DMS79 treated with DMSO at 0.1 percent for 48 hours (cell line): ENCODE measurements at regions not wholly inside any gene's neighbourhood (a gene's known extent, or its start where the extent isn't known, plus 50 kb on each side); places are given as distances from the start of the nearest gene placed in this dataset.

ENCODE experiments used
- DNase-seq: peaks from one replicate; lab custom pipeline; 2025; lab: John Stamatoyannopoulos, UW

- DNase-seq = no peak
Observed at GRCh38 chr4:12861422-12861821, 622.7 kb downstream of the RAB28 start.

GRCh38 chr4:12852338-12853307 is 631.5 kb downstream of the RAB28 start:
- DNase-seq = peak; percentile 47

- DNase-seq = no peak
Observed at GRCh38 chr4:12846368-12846767, 637.8 kb downstream of the RAB28 start.

- DNase-seq = no peak
Observed at GRCh38 chr4:12844141-12844540, 640.0 kb downstream of the RAB28 start.

GRCh38 chr4:12827966-12828365 is 656.2 kb downstream of the RAB28 start:
- DNase-seq = no peak

- no peak for DNase-seq
Observed at GRCh38 chr4:12791536-12791935, 692.6 kb downstream of the RAB28 start.

GRCh38 chr4:12787261-12787660 is 696.9 kb downstream of the RAB28 start:
- no peak for DNase-seq

GRCh38 chr4:12778706-12779105 is 705.4 kb downstream of the RAB28 start:
- DNase-seq = no peak

- DNase-seq = no peak
Observed at GRCh38 chr4:12778191-12778590, 705.9 kb downstream of the RAB28 start.

GRCh38 chr4:12770351-12770750 is 713.8 kb downstream of the RAB28 start:
- DNase-seq = peak; percentile 7

GRCh38 chr4:12761694-12762093 is 722.4 kb downstream of the RAB28 start:
- no peak for DNase-seq

- no peak for DNase-seq
Observed at GRCh38 chr4:12747154-12747553, 737.0 kb downstream of the RAB28 start.

GRCh38 chr4:12746221-12746620 is 737.9 kb downstream of the RAB28 start:
- no peak for DNase-seq

- DNase-seq = no peak
Observed at GRCh38 chr4:12734586-12734985, 749.6 kb downstream of the RAB28 start.

- no peak for DNase-seq
Observed at GRCh38 chr4:12729384-12729783, 754.8 kb downstream of the RAB28 start.

GRCh38 chr4:12724510-12724909 is 759.6 kb downstream of the RAB28 start:
- no peak for DNase-seq

- DNase-seq = no peak
Observed at GRCh38 chr4:12723849-12724447, 760.2 kb downstream of the RAB28 start.

- DNase-seq = no peak
Observed at GRCh38 chr4:12716896-12717295, 767.2 kb downstream of the RAB28 start.

GRCh38 chr4:12712648-12713339 is 771.3 kb downstream of the RAB28 start:
- no peak for DNase-seq

GRCh38 chr4:12707381-12708175 is 776.6 kb downstream of the RAB28 start:
- no peak for DNase-seq

- DNase-seq = peak; percentile 0
Observed at GRCh38 chr4:12703036-12703435, 781.1 kb downstream of the RAB28 start.

- no peak for DNase-seq
Observed at GRCh38 chr4:12701384-12701783, 782.8 kb downstream of the RAB28 start.
